ENCODE measurements at regions not wholly inside any gene's neighbourhood (a gene's known extent, or its start where the extent isn't known, plus 50 kb on each side); places are given as distances from the start of the nearest gene placed in this dataset.

GRCh38 chr3:102259663-102260062, 175.2 kb upstream of the ZPLD1 start:
- H3K4me1 ChIP-seq (ENCODE audit: control insufficient read depth in 1 of 2, insufficient read depth in 2 of 2, low read length in 2 of 2) = no peaks in the 10 kb centered on the region
- H4K20me1 ChIP-seq (ENCODE audit: insufficient read depth, low read length) = no peaks in the 10 kb centered on the region
- intact Hi-C loops (cut with micrococcal nuclease) = no loop called here
- WGBS (ENCODE audit: insufficient coverage) = no CpG with 5 or more reads among the region's 2 CpGs
- TF ChIP-seq CTCF (IDR thresholded peaks at IDR 0.05) = no peak
- no peak overlapping the region for H3K4me3 ChIP-seq (replicated peaks in 1 of 3; ENCODE audit: low read depth in 2 of 3, low read length in 3 of 3)
- Mint-ChIP-seq H3K27ac (no peak overlapping the region), H3K4me1 (peaks cover 3% of the 10 kb centered on the region), H3K36me3 (no peaks in the 10 kb centered on the region), H3K27me3 (ENCODE audit: low read depth in 3 of 3) (no peaks in the 10 kb centered on the region), H3K9me3 (no peaks in the 10 kb centered on the region), H3K4me3 (no peak overlapping the region)
- H3K27ac ChIP-seq (ENCODE audit: low read depth in 1 of 2, low read length in 2 of 2) = no peak overlapping the region
- no peak overlapping the region for H2AFZ ChIP-seq (ENCODE audit: insufficient read depth, low read depth, low read length, poor library complexity, severe bottlenecking)
- no peak overlapping the region for H3K9ac ChIP-seq (ENCODE audit: insufficient read depth, low read length, poor library complexity, severe bottlenecking)
- no peaks in the 10 kb centered on the region for H3K9me3 ChIP-seq (replicated peaks in 1 of 2; ENCODE audit: control insufficient read depth in 1 of 2, insufficient read depth in 1 of 2, low read length in 2 of 2)
- H3K79me2 ChIP-seq (ENCODE audit: insufficient read depth, low read length) = no peaks in the 10 kb centered on the region
- no peak overlapping the region for H3K4me2 ChIP-seq (replicated peaks; ENCODE audit: extremely low read depth, low read length, poor library complexity, severe bottlenecking)
- H3K36me3 ChIP-seq (replicated peaks in 1 of 2; ENCODE audit: control insufficient read depth in 1 of 2, insufficient read depth in 2 of 2, low read length in 2 of 2) = no peaks in the 10 kb centered on the region
- no peaks in the 10 kb centered on the region for H3K27me3 ChIP-seq (ENCODE audit: control insufficient read depth in 2 of 2, insufficient read depth in 2 of 2, low read length in 2 of 2)
- DNase-seq = no peak

- no peak overlapping the region for H3K27ac ChIP-seq (ENCODE audit: low read depth in 1 of 2, low read length in 2 of 2)
- no peaks in the 10 kb centered on the region for H3K36me3 ChIP-seq (replicated peaks in 1 of 2; ENCODE audit: control insufficient read depth in 1 of 2, insufficient read depth in 2 of 2, low read length in 2 of 2)
- no peak for DNase-seq
- no CpG with 5 or more reads among the region's 3 CpGs for WGBS (ENCODE audit: insufficient coverage)
- no peak overlapping the region for H3K4me2 ChIP-seq (replicated peaks; ENCODE audit: extremely low read depth, low read length, poor library complexity, severe bottlenecking)
- Mint-ChIP-seq H3K4me3 (no peak overlapping the region), H3K27ac (no peak overlapping the region), H3K4me1 (no peaks in the 10 kb centered on the region), H3K27me3 (ENCODE audit: low read depth in 3 of 3) (peaks cover 0 to 2% (median 1%) of the 10 kb centered on the region in 3 donors), H3K9me3 (no peaks in the 10 kb centered on the region), H3K36me3 (no peaks in the 10 kb centered on the region)
- H3K4me1 ChIP-seq (ENCODE audit: control insufficient read depth in 1 of 2, insufficient read depth in 2 of 2, low read length in 2 of 2) = no peaks in the 10 kb centered on the region
- no peak overlapping the region for H3K9ac ChIP-seq (ENCODE audit: insufficient read depth, low read length, poor library complexity, severe bottlenecking)
- intact Hi-C loops (cut with micrococcal nuclease) = no loop called here
- no peak overlapping the region for H3K4me3 ChIP-seq (replicated peaks in 1 of 3; ENCODE audit: low read depth in 2 of 3, low read length in 3 of 3)
- H2AFZ ChIP-seq (ENCODE audit: insufficient read depth, low read depth, low read length, poor library complexity, severe bottlenecking) = no peak overlapping the region
- H3K79me2 ChIP-seq (ENCODE audit: insufficient read depth, low read length) = no peaks in the 10 kb centered on the region
- H4K20me1 ChIP-seq (ENCODE audit: insufficient read depth, low read length) = no peaks in the 10 kb centered on the region
- no peaks in the 10 kb centered on the region for H3K9me3 ChIP-seq (replicated peaks in 1 of 2; ENCODE audit: control insufficient read depth in 1 of 2, insufficient read depth in 1 of 2, low read length in 2 of 2)
- TF ChIP-seq CTCF (IDR thresholded peaks at IDR 0.05) = no peak
- H3K27me3 ChIP-seq (ENCODE audit: control insufficient read depth in 2 of 2, insufficient read depth in 2 of 2, low read length in 2 of 2) = no peaks in the 10 kb centered on the region
Observed at GRCh38 chr3:102265720-102266119, 169.1 kb upstream of the ZPLD1 start.
